ENCODE measurements at regions not wholly inside any gene's neighbourhood (a gene's known extent, or its start where the extent isn't known, plus 50 kb on each side); places are given as distances from the start of the nearest gene placed in this dataset.

GRCh38 chr10:64830869-64831268, 1309.7 kb downstream of the REEP3 start:
- H3K4me2 ChIP-seq: no peak overlapping the region
- Mint-ChIP-seq H3K27ac (no peak overlapping the region), H3K9me3 (no peaks in the 10 kb centered on the region), H3K36me3 (no peaks in the 10 kb centered on the region), H3K4me1 (no peaks in the 10 kb centered on the region), H3K4me3 (no peak overlapping the region), H3K27me3 (ENCODE audit: insufficient read depth, low read depth) (peaks cover 2% of the 10 kb centered on the region)
- H3K36me3 ChIP-seq: no peaks in the 10 kb centered on the region
- no peaks in the 10 kb centered on the region for H3F3A ChIP-seq (ENCODE audit: low read depth)
- no peaks in the 10 kb centered on the region for H3K9me3 ChIP-seq (ENCODE audit: low read depth)
- H4K20me1 ChIP-seq (ENCODE audit: low read depth): no peaks in the 10 kb centered on the region
- no peaks in the 10 kb centered on the region for H3K4me1 ChIP-seq
- H3K27me3 ChIP-seq: no peaks in the 10 kb centered on the region
- H3K27ac ChIP-seq: no peak overlapping the region
- H2AFZ ChIP-seq (replicated peaks): no peak overlapping the region
- no peak for TF ChIP-seq CTCF (IDR thresholded peaks at IDR 0.05)
- TF ChIP-seq EZH2 (IDR thresholded peaks at IDR 0.05): no peak
- no peak for TF ChIP-seq EZH2phosphoT487 (IDR thresholded peaks at IDR 0.05)
- no peak for DNase-seq (ENCODE audit: low spot score)
- H3K4me3 ChIP-seq: no peak overlapping the region
- H3K9ac ChIP-seq: no peak overlapping the region
- no peaks in the 10 kb centered on the region for H3K79me2 ChIP-seq (ENCODE audit: low read depth)

- Histone ChIP-seq H3K9ac (no peak overlapping the region), H3K27me3 (no peaks in the 10 kb centered on the region), H3K4me3 (no peak overlapping the region), H3K79me2 (ENCODE audit: low read depth) (no peaks in the 10 kb centered on the region), H3K4me1 (no peaks in the 10 kb centered on the region), H2AFZ (replicated peaks) (no peak overlapping the region), H3K27ac (no peak overlapping the region), H3K9me3 (ENCODE audit: low read depth) (no peaks in the 10 kb centered on the region), H3K36me3 (no peaks in the 10 kb centered on the region), H3F3A (ENCODE audit: low read depth) (no peaks in the 10 kb centered on the region), H4K20me1 (ENCODE audit: low read depth) (no peaks in the 10 kb centered on the region), H3K4me2 (no peak overlapping the region)
- no peaks in the 10 kb centered on the region for H3K36me3 Mint-ChIP-seq
- no peak for TF ChIP-seq CTCF (IDR thresholded peaks at IDR 0.05)
- no peak for TF ChIP-seq EZH2phosphoT487 (IDR thresholded peaks at IDR 0.05)
- no peak for TF ChIP-seq EZH2 (IDR thresholded peaks at IDR 0.05)
- no peaks in the 10 kb centered on the region for H3K27me3 Mint-ChIP-seq (ENCODE audit: insufficient read depth, low read depth)
- H3K27ac Mint-ChIP-seq: no peak overlapping the region
- no peaks in the 10 kb centered on the region for H3K4me1 Mint-ChIP-seq
- H3K4me3 Mint-ChIP-seq: no peak overlapping the region
- DNase-seq (ENCODE audit: low spot score): no peak
- H3K9me3 Mint-ChIP-seq: no peaks in the 10 kb centered on the region
Measured at GRCh38 chr10:64840341-64840740, 1319.1 kb downstream of the REEP3 start.

GRCh38 chr10:64846700-64847099, 1325.5 kb downstream of the REEP3 start:
- H3K27me3 ChIP-seq: no peaks in the 10 kb centered on the region
- no peak overlapping the region for H2AFZ ChIP-seq (replicated peaks)
- H3K4me3 ChIP-seq: no peak overlapping the region
- TF ChIP-seq EZH2 (IDR thresholded peaks at IDR 0.05) (no peak), EZH2phosphoT487 (IDR thresholded peaks at IDR 0.05) (no peak), CTCF (IDR thresholded peaks at IDR 0.05) (no peak)
- H3K27ac ChIP-seq: no peak overlapping the region
- no peaks in the 10 kb centered on the region for H3K9me3 ChIP-seq (ENCODE audit: low read depth)
- H3K36me3 ChIP-seq: no peaks in the 10 kb centered on the region
- H3K27me3 Mint-ChIP-seq (ENCODE audit: insufficient read depth, low read depth): no peaks in the 10 kb centered on the region
- no peak overlapping the region for H3K4me2 ChIP-seq
- no peaks in the 10 kb centered on the region for H3F3A ChIP-seq (ENCODE audit: low read depth)
- H3K79me2 ChIP-seq (ENCODE audit: low read depth): no peaks in the 10 kb centered on the region
- H3K4me3 Mint-ChIP-seq: no peak overlapping the region
- H3K4me1 ChIP-seq: no peaks in the 10 kb centered on the region
- H3K27ac Mint-ChIP-seq: no peak overlapping the region
- no peak overlapping the region for H3K9ac ChIP-seq
- H3K9me3 Mint-ChIP-seq: no peaks in the 10 kb centered on the region
- H3K4me1 Mint-ChIP-seq: no peaks in the 10 kb centered on the region
- no peaks in the 10 kb centered on the region for H3K36me3 Mint-ChIP-seq
- DNase-seq (ENCODE audit: low spot score): no peak
- no peaks in the 10 kb centered on the region for H4K20me1 ChIP-seq (ENCODE audit: low read depth)

- H2AFZ ChIP-seq (replicated peaks): no peak overlapping the region
- Mint-ChIP-seq H3K36me3 (no peaks in the 10 kb centered on the region), H3K27me3 (ENCODE audit: insufficient read depth, low read depth) (peaks cover 2% of the 10 kb centered on the region), H3K9me3 (no peaks in the 10 kb centered on the region), H3K4me1 (peaks cover 6% of the 10 kb centered on the region), H3K27ac (no peak overlapping the region), H3K4me3 (no peak overlapping the region)
- no peak overlapping the region for H3K4me2 ChIP-seq
- no peaks in the 10 kb centered on the region for H4K20me1 ChIP-seq (ENCODE audit: low read depth)
- no peaks in the 10 kb centered on the region for H3K27me3 ChIP-seq
- H3K9me3 ChIP-seq (ENCODE audit: low read depth): no peaks in the 10 kb centered on the region
- no peak for DNase-seq (ENCODE audit: low spot score)
- H3F3A ChIP-seq (ENCODE audit: low read depth): no peaks in the 10 kb centered on the region
- H3K4me3 ChIP-seq: no peak overlapping the region
- H3K27ac ChIP-seq: no peak overlapping the region
- no peaks in the 10 kb centered on the region for H3K79me2 ChIP-seq (ENCODE audit: low read depth)
- no peak for TF ChIP-seq EZH2 (IDR thresholded peaks at IDR 0.05)
- no peak for TF ChIP-seq CTCF (IDR thresholded peaks at IDR 0.05)
- no peak for TF ChIP-seq EZH2phosphoT487 (IDR thresholded peaks at IDR 0.05)
- no peaks in the 10 kb centered on the region for H3K36me3 ChIP-seq
- no peak overlapping the region for H3K9ac ChIP-seq
- H3K4me1 ChIP-seq: no peaks in the 10 kb centered on the region
Measured at GRCh38 chr10:64855941-64856340, 1334.7 kb downstream of the REEP3 start.

All from neural progenitor cell (in vitro differentiated cells).